Peyer's patch (tissue), 4 donors: ENCODE measurements at regions not wholly inside any gene's neighbourhood (a gene's known extent, or its start where the extent isn't known, plus 50 kb on each side); places are given as distances from the start of the nearest gene placed in this dataset.
"Not testable (repeated sequence)": the region's sequence is repeated elsewhere in the genome, so short reads cannot be mapped to it uniquely, and the experiment has no call there.

ENCODE experiments used
- CTCF ChIP-seq, 6 experiments: fragments of 450-650 bp in 4 of 6; fragments of 200-600 bp in 2 of 6; sonication (generic) in 1 of 6; IDR thresholded peaks; one replicate each; pipeline ENCODE4 v1.5.1; 2017 to 2019; ENCODE audit warnings: antibody characterized with exemption in 6 of 6, mild to moderate bottlenecking in 3 of 6, moderate library complexity in 1 of 6
- POLR2A ChIP-seq, 2 donors: fragments of 450-650 bp; IDR thresholded peaks; one replicate each; pipeline ENCODE4 v1.5.1; 2017; ENCODE audit warnings: antibody characterized with exemption in 2 of 2, mild to moderate bottlenecking in 2 of 2, moderate library complexity in 2 of 2

DNA sequence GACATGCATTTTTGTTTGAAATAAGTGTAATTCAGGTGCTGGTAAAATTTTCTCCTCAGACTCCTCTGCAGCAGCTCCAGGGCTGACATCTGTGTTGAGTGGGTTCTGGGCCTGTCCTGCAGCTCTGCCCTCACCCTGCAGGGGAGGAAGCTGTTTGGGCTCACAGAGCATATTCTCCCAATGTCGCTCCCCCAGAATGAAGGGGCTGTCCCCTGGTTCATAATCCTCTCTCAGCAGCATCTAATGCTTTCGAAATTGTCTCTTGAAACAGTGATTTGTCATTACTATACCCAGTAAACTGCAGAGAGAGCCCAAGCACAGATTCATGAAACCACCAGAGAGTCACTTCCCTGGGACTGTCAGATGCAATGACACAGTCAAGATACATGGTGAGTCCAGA is 606.7 kb downstream of the TMEM121 start:
- not testable (repeated sequence) for TF ChIP-seq POLR2A, CTCF (IDR thresholded peaks at IDR 0.05)
